Small intestine (tissue), 7 donors: ENCODE measurements at regions not wholly inside any gene's neighbourhood (a gene's known extent, or its start where the extent isn't known, plus 50 kb on each side); places are given as distances from the start of the nearest gene placed in this dataset.

Experiments
- DNase-seq, 2 donors: peaks; one replicate each; pipeline versions ENCODE4 v3.0.0 to v3.0.0-alpha.2; 2013
- FAIRE-seq: peaks from 2 replicates; lab custom pipeline; 2012; peaks lifted over from hg19 to GRCh38; lab: Jason Lieb, UNC
- H3K27ac ChIP-seq, 3 donors: one replicate each; pipeline ENCODE4 v1.5.1; 2013; ENCODE audit warnings: low read length in 2 of 3, mild to moderate bottlenecking in 2 of 3, control low read depth in 1 of 3, inconsistent platforms in 1 of 3, low read depth in 1 of 3, moderate library complexity in 1 of 3
- H3K27me3 ChIP-seq, 3 donors: one replicate each; pipeline ENCODE4 v1.6.1; 2013; ENCODE audit warnings: low read length in 3 of 3, inconsistent platforms in 1 of 3; ENCODE audit not compliant: control insufficient read depth in 3 of 3, insufficient read depth in 3 of 3
- H3K36me3 ChIP-seq, 3 donors: one replicate each; pipeline ENCODE4 v1.6.1; 2013; ENCODE audit warnings: low read length in 3 of 3, inconsistent platforms in 1 of 3, low read depth in 1 of 3, mild to moderate bottlenecking in 1 of 3, moderate library complexity in 1 of 3; ENCODE audit not compliant: control insufficient read depth in 3 of 3, insufficient read depth in 2 of 3
- H3K4me1 ChIP-seq, 3 donors: one replicate each; pipeline ENCODE4 v1.6.1; 2013; ENCODE audit warnings: low read length in 2 of 3, inconsistent platforms in 1 of 3, low read depth in 1 of 3, mild to moderate bottlenecking in 1 of 3, moderate library complexity in 1 of 3; ENCODE audit not compliant: control insufficient read depth in 3 of 3, insufficient read depth in 2 of 3
- H3K4me3 ChIP-seq, 3 donors: one replicate each; pipeline ENCODE4 v1.5.1; 2013; ENCODE audit warnings: low read length in 3 of 3, control low read depth in 1 of 3, inconsistent platforms in 1 of 3, low read depth in 1 of 3, mild to moderate bottlenecking in 1 of 3, moderate library complexity in 1 of 3
- H3K9me3 ChIP-seq, 2 donors: one replicate each; pipeline ENCODE4 v1.6.1; 2013; ENCODE audit warnings: low read depth in 1 of 2, low read length in 1 of 2; ENCODE audit not compliant: control insufficient read depth in 2 of 2, insufficient read depth in 1 of 2
- WGBS, 3 donors: extraction: QIAGEN DNeasy Blood & Tissue Kit; methylation state at CpG; one replicate each; pipeline ENCODE4 v1.1.7; 2013; 5-methylcytosine and 5-hydroxymethylcytosine counted together
- donor health status: healthy with polysubstance abuse.
- donor health status: control.
- donor health status: control.
- donor health status: Bipolar disorder and iron deficiency.
- donor health status: healthy.

DNA sequence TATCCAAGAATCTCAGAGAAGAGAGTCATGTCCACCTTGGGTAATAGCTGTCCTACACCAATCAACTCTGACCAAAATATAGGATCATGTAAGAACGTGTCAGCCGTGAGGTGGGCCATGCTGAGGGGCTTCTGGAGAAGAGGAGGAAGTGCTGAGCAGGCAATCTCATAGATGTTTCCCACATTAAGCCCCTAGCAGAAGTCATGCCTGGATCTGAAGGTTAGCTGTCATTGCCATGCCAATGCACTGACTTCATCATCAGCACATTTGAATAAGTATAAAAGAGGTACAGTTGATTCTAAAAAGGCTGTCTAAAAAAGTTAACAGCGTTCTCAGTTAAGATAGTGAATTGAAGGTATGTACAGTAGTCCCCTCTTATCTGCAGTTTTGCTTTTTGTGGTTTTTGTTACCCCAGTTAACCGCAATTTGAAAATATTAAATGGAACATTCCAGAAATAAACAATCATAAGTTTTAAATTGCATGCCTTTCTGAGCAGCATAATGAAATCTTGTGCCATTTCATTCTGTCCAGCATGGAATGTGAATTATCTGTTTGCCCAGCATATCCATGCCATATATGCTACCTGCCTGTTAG lies 67.2 kb upstream of the TMEM17 start:
- FAIRE-seq (no peak), DNase-seq (no peak)
- Histone ChIP-seq H3K36me3 (no peaks in the 10 kb centered on the region), H3K27me3 (no peaks in the 10 kb centered on the region), H3K4me1 (peaks cover 3 to 20% (median 3%) of the 10 kb centered on the region in 3 donors), H3K4me3 (no peak overlapping the region), H3K9me3 (no peaks in the 10 kb centered on the region), H3K27ac (no peak overlapping the region)
- 90 to 97% (median 91%) methylated on average over 4 of the region's 4 CpGs for WGBS, 3 donors

DNA sequence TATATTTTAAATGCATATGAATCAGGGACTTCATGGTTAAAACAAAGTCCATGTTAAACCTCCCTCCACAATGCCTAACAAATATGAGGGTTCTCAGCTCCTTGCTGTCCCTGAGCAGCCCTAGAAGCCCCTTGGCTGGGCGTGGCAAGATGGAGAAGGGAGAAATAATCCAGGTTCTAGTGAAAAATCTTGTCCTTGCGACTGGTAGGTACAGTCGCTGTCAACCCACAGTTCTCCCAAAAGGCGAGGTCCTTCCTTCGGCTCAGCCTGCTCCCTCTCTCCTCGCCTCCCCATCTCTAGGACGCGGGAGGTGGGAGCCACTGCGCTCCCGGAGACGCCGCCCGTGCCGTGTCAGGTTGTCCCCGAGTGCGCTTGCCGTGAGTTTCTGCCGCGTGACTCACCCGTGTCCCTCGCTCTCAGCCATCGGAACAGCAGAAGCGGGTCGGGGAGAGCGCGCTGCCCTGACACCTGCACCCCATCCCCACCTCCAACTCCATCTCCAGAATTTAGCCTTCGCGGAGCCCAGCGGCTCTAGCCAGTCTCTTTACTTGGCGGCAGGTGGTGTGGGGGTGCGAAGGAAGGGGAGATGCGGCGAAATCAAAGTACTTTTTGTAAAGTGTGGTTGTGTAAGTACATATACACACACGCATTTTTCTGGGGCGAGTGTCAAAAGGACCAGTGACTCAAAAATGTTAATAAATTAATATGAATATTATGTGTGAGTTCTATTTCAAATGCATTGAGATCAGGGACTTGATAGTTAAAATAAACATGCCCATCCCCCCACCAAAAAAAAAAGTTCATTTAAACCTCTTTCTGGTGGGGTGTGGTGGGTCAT lies 65.1 kb upstream of the TMEM17 start:
- DNase-seq (peak; percentile 42 to 82), FAIRE-seq (no peak)
- Histone ChIP-seq H3K27me3 (no peaks in the 10 kb centered on the region), H3K9me3 (no peaks in the 10 kb centered on the region), H3K4me1 (peaks cover 3 to 24% (median 5%) of the 10 kb centered on the region in 3 donors), H3K36me3 (no peaks in the 10 kb centered on the region), H3K4me3 (peak overlapping the region in 2 of 3 donors; percentile 31 to 48), H3K27ac (peak overlapping the region in 1 of 3 donors; percentile 77)
- WGBS, 3 donors: 1 to 9% (median 4%) methylated on average over 34 to 35 of the region's 35 CpGs

- peak; percentile 54 to 94 for DNase-seq
- Histone ChIP-seq H3K36me3 (no peaks in the 10 kb centered on the region), H3K27ac (peak overlapping the region in 1 of 3 donors; percentile 77), H3K27me3 (no peaks in the 10 kb centered on the region), H3K9me3 (no peaks in the 10 kb centered on the region), H3K4me1 (peaks cover 3 to 24% (median 5%) of the 10 kb centered on the region in 3 donors), H3K4me3 (peak overlapping the region in 2 of 3 donors; percentile 31 to 48)
- 9 to 47% (median 26%) methylated on average over 23 of the region's 23 CpGs for WGBS, 3 donors
- FAIRE-seq: no peak
These were observed 64.2 kb upstream of the TMEM17 start for GRCh38 chr2:62569907-62570841.

DNA sequence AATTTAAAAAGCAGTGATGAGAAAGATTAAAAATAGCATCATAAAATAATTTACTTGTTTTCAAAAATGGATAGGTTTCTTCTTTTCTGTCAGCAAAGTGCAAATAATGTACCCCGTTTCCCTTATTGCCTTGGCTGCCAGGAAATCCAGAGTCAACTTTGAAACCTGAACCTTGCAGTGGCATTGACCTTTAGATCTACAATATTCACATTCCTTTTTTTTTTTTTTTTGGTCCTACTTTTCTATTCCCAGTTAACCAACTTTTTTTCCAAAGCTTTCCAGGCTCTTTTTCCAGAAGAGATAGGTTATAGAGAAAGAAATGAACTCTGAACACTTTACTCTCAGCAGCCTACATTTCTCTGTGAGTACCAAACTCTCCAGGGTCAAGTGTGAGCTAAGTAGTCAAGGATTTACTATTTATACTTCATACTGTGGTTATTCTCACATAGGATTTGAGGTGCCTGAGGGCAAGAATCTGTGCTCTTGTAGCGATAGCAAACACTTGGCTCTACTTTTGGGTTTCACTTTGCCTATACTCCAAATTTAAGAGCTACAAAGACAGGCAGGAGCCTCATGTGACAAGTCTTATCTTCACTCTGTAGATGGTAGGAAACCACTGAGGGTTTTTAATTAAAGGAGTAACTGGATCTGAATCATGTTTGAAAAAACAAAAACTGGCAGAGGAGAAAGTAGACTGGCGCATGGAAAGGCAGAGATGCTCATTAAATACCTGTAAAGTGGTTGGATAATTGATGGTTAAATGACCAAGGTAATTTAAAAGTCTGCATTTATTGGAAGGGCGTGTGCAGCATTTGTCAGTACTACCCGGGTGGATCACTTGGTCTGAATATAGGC lies 63.2 kb upstream of the TMEM17 start:
- WGBS, 3 donors: 27 to 61% (median 44%) methylated on average over 5 of the region's 5 CpGs
- Histone ChIP-seq H3K4me3 (no peak overlapping the region), H3K27me3 (no peaks in the 10 kb centered on the region), H3K27ac (peak overlapping the region in 2 of 3 donors; percentile 41 to 77), H3K9me3 (no peaks in the 10 kb centered on the region), H3K4me1 (peaks cover 3 to 25% (median 5%) of the 10 kb centered on the region in 3 donors), H3K36me3 (no peaks in the 10 kb centered on the region)
- DNase-seq: peak; percentile 18 to 31
- no peak for FAIRE-seq

DNA sequence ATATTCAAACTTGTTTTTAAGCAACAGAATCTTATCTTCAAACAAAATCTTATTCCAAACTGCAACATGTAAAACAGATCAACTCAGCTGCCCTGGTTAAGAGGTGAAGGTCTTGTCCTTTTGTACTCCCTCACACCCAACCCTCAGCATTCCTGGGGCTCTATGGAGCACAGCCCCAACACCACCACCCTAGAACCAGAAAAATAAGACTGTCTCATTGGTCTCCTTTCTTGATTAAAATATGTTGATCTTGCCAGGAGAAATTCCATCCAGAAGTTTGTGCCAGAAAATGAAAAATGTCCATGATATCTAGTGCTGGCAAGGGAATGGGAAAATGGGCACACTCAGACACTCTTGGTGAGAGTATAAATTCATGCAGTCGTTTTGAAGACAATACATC lies 62.1 kb upstream of the TMEM17 start:
- H3K4me3 ChIP-seq: no peak overlapping the region
- no peaks in the 10 kb centered on the region for H3K27me3 ChIP-seq
- peaks cover 3 to 28% (median 7%) of the 10 kb centered on the region in 3 donors for H3K4me1 ChIP-seq
- FAIRE-seq (no peak), DNase-seq (no peak)
- no peaks in the 10 kb centered on the region for H3K36me3 ChIP-seq
- no peaks in the 10 kb centered on the region for H3K9me3 ChIP-seq
- 50 to 59% (median 55%) methylated on average over 1 of the region's 1 CpG for WGBS, 3 donors
- no peak overlapping the region for H3K27ac ChIP-seq

GRCh38 chr2:62567669-62568068 lies 61.7 kb upstream of the TMEM17 start:
- no peaks in the 10 kb centered on the region for H3K9me3 ChIP-seq
- WGBS, 3 donors: 84 to 90% (median 84%) methylated on average over 2 of the region's 2 CpGs
- DNase-seq (no peak), FAIRE-seq (no peak)
- no peaks in the 10 kb centered on the region for H3K36me3 ChIP-seq
- no peaks in the 10 kb centered on the region for H3K27me3 ChIP-seq
- no peak overlapping the region for H3K27ac ChIP-seq
- H3K4me1 ChIP-seq: peaks cover 3 to 28% (median 7%) of the 10 kb centered on the region in 3 donors
- H3K4me3 ChIP-seq: no peak overlapping the region

DNA sequence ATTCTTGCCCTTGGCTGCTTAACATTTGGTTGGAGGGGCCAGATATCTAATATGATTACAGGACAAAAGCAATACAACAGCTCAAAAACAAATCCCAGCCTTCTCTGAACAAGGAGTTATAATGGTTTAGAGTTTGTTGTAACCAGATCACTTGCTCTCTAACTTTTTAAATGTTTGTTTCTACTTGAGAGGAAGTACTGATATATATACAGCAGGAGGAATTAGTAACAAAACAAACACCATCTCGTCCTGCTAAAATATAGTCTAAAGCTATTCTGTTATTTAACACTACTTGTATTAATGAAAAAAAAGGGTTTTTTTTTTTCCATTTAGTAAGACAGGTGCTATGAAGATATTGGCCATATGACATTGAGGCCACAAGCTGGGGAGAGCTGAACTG lies 60.9 kb upstream of the TMEM17 start:
- DNase-seq (no peak), FAIRE-seq (no peak)
- Histone ChIP-seq H3K4me1 (peaks cover 3 to 28% (median 7%) of the 10 kb centered on the region in 3 donors), H3K4me3 (no peak overlapping the region), H3K27me3 (no peaks in the 10 kb centered on the region), H3K27ac (no peak overlapping the region), H3K9me3 (no peaks in the 10 kb centered on the region), H3K36me3 (no peaks in the 10 kb centered on the region)
- 67 to 73% (median 71%) methylated on average over 1 of the region's 1 CpG for WGBS, 3 donors
